WERI-Rb-1 (cell line): ENCODE measurements at regions not wholly inside any gene's neighbourhood (a gene's known extent, or its start where the extent isn't known, plus 50 kb on each side); places are given as distances from the start of the nearest gene placed in this dataset.

ENCODE experiments used
- DNase-seq: peaks from one replicate; pipeline ENCODE4 v3.0.0-alpha.2; 2020
- H3K27ac ChIP-seq: fragments of 250-450 bp; sonication (Bioruptor Pico); 2 replicates; pipeline ENCODE4 v1.5.1; 2020; ENCODE audit warnings: mild to moderate bottlenecking, moderate library complexity
- H3K27me3 ChIP-seq: fragments of 250-450 bp; sonication (Bioruptor Pico); 2 replicates; pipeline ENCODE4 v1.5.1; 2021; ENCODE audit warnings: mild to moderate bottlenecking, low read depth, moderate library complexity; ENCODE audit not compliant: insufficient read depth, severe bottlenecking
- H3K36me3 ChIP-seq: fragments of 250-450 bp; sonication (Bioruptor Pico); 2 replicates; pipeline ENCODE4 v1.5.1; 2020; ENCODE audit warnings: mild to moderate bottlenecking, moderate library complexity
- H3K4me3 ChIP-seq: 2 replicates; pipeline ENCODE4 v1.5.1; 2011; ENCODE audit warnings: low read depth, mild to moderate bottlenecking, control low read depth, low read length
- H3K9me3 ChIP-seq: fragments of 250-450 bp; sonication (Bioruptor Pico); 2 replicates; pipeline ENCODE4 v1.5.1; 2021; ENCODE audit warnings: mild to moderate bottlenecking, moderate library complexity; ENCODE audit not compliant: severe bottlenecking
- CTCF ChIP-seq: IDR thresholded peaks from 2 replicates; pipeline ENCODE4 v1.5.1; 2011; ENCODE audit warnings: low read depth, mild to moderate bottlenecking, control low read depth, inconsistent platforms, low read length

- no peak for TF ChIP-seq CTCF
- no peaks in the 10 kb centered on the region for H3K36me3 ChIP-seq
- no peak overlapping the region for H3K4me3 ChIP-seq
- no peak for DNase-seq
- no peak overlapping the region for H3K27ac ChIP-seq
- no peaks in the 10 kb centered on the region for H3K9me3 ChIP-seq
- H3K27me3 ChIP-seq, result no peaks in the 10 kb centered on the region
Measured at GRCh38 chr7:93004906-93005305, 112.9 kb downstream of the SAMD9 start.

DNA sequence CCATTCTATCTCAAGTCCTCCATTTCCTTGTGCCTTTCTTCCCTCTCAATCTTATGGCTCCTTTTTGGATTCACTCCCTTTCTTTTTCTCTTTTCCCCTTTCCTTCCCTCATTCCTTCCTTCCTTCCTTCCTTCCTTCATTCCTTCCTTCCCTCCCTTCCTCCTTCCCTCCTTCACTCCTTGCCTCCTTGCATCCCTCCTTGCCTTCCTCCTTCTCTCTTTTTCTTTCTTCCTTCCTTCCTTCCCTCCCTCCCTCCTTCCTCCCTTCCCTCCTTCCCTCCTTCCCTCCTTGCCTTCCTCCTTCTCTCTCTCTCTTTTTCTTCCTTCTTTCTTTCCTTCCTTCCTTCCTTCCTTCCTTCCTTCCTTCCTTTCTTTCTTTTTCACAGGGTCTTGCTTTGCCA is 120.1 kb downstream of the SAMD9 start:
- DNase-seq, result no peak
- no peak for TF ChIP-seq CTCF
- Histone ChIP-seq H3K4me3 (no peak overlapping the region), H3K9me3 (no peaks in the 10 kb centered on the region), H3K27me3 (no peaks in the 10 kb centered on the region), H3K27ac (peak overlapping the region; percentile 82), H3K36me3 (no peaks in the 10 kb centered on the region)

GRCh38 chr7:92997152-92997551 is 120.6 kb downstream of the SAMD9 start:
- Histone ChIP-seq H3K27me3 (no peaks in the 10 kb centered on the region), H3K27ac (peak overlapping the region; percentile 82), H3K36me3 (no peaks in the 10 kb centered on the region), H3K9me3 (no peaks in the 10 kb centered on the region), H3K4me3 (no peak overlapping the region)
- DNase-seq, result peak; percentile 20
- no peak for TF ChIP-seq CTCF

DNA sequence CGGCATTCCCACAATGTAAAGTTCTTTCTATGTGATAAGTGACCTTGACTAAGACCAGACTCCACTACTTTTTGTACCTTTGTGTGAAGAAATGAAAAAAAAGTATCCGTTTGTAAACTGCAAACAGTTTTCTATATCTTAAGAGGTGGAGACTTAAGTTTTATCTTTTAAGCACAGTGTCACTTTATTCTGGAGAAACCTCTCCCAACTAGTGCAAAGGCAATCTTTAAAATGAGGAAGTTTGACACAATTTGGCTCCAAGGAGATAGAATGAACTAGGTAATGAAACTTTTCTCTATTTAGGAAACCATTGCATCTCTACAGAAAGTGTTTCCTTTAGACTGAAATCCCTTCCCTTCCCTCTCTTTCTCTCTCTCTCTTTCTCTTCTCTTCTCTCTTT is 122.9 kb downstream of the SAMD9 start:
- no peak for DNase-seq
- no peak for TF ChIP-seq CTCF
- Histone ChIP-seq H3K4me3 (no peak overlapping the region), H3K36me3 (no peaks in the 10 kb centered on the region), H3K9me3 (no peaks in the 10 kb centered on the region), H3K27me3 (no peaks in the 10 kb centered on the region), H3K27ac (no peak overlapping the region)

DNA sequence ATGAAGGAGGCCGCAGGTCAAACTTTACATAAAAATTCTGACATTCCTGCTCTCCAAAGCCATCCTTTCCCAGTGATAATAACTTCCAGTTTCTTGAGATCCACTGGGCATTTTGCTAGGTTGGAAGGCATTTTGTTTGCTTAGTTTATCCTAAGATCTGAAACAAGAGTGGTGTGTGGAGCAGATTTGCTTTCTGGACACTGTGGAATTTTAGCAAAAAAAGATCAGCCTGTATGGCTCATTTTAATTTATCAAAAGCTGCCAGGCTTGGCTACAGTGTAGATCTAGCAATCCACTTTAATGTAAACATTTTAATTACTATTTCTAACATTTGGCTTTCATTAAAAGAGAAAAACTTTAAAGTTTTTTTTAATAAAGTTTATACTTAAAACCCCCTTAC is 124.8 kb downstream of the SAMD9 start:
- Histone ChIP-seq H3K4me3 (no peak overlapping the region), H3K27me3 (no peaks in the 10 kb centered on the region), H3K27ac (no peak overlapping the region), H3K36me3 (no peaks in the 10 kb centered on the region), H3K9me3 (no peaks in the 10 kb centered on the region)
- TF ChIP-seq CTCF, result no peak
- DNase-seq, result no peak

DNA sequence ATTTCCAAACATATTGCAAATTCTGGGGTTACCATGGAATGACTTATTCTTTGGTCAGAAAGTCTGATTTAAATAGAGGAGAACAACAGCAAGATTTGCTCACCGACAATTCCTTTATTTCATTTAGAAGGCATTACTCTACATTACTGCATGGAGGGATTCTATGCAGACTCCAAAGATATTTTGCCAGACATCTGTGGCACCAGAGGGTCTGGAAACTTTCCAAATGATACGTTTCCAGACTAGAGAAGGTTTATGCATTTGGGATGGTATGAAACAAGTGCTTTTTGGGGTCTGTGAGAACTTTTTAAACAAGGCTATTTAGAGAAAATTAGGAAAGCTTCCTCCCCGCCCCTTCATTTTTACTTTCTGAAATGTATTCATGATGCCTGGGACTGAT is 125.3 kb downstream of the SAMD9 start:
- Histone ChIP-seq H3K4me3 (no peak overlapping the region), H3K36me3 (no peaks in the 10 kb centered on the region), H3K9me3 (no peaks in the 10 kb centered on the region), H3K27ac (no peak overlapping the region), H3K27me3 (no peaks in the 10 kb centered on the region)
- TF ChIP-seq CTCF, result no peak
- DNase-seq, result no peak
